GM21360 (cell line): ENCODE measurements at regions not wholly inside any gene's neighbourhood (a gene's known extent, or its start where the extent isn't known, plus 50 kb on each side); places are given as distances from the start of the nearest gene placed in this dataset.

Experiments used
- ATAC-seq: cut with Tn5 transposase; IDR thresholded peaks from one replicate; pipeline ENCODE4 v1.9.1; 2021; ENCODE audit warnings: mild to moderate bottlenecking, moderate library complexity; ENCODE audit not compliant: unreplicated experiment

GRCh38 chr21:23706431-23706830 is 1900.8 kb downstream of the MRPL39 start:
- no peak for ATAC-seq

DNA sequence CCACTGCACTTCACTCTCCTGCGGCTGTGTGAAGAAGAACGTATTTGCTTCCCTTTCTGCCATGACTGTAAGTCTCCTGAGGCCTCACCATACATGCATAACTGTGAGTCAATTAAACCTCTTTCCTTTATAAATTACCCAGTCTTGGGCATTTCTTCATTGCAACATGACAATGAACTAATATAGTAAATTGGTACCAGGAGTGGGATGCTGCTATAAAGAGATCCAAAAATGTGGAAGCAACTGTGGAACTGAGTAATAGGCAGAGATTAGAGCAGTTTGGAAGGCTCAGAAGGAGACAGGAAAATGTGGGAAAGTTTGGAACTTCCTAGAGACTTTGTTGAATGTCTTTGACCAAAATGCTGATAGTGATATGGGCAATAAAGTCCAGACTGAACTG is 1907.9 kb downstream of the MRPL39 start:
- no peak for ATAC-seq

DNA sequence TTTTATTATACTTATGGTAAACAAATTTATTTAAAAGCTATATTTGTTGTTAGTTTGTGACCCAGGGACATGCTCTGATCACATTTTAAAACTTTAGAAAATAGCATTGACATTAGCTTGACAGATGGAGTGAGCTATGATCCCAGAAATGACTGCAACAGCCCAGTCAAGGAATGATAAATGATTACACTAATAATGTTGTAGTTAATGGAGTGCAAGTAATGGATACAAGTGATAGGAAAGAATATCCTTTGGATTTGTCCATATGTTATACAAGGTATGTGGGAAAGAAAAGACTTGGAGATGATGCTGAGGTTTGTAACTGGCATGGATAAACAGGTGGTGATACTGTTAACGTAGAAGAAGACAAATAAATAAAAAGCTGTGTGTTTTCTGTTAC is 1908.7 kb downstream of the MRPL39 start:
- ATAC-seq = no peak

DNA sequence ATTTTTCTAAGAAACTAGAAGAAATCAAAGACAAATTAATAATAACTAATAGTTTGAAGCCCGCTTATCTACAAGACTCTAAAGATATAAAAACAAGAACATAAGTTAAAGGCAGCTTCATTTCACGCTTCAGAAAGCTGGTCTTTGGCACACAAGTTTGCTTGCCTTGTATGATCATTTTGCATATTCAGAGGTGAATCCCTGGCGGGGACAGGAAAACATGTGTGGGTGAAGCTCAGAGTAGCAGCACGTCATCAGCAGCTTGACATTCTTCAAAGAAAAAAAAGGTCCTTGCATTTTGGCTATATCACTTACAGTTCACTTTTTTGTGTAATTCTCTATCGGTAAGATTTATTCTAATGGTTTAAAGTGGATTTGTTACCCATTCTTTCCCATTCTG is 1911.8 kb downstream of the MRPL39 start:
- ATAC-seq = no peak

GRCh38 chr21:23694390-23694789 is 1912.9 kb downstream of the MRPL39 start:
- ATAC-seq = no peak

DNA sequence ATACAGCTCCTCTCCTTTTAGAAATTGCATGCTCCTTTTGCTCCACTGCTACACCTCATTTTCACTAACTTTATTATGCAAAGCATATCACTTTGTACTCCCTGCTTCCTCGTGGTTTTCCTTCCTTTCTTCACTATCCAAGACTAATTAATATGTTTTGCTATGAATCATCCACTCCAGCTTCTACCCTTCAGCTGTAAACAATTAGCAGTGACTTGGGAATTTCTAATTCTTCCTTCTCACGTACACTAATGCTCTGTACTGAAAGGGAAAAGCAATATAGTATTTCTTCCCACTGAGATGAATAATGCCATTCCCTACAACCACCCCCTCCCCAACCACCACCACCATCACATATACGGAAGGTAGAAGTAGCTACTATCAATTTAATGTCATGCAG is 1917.0 kb downstream of the MRPL39 start:
- ATAC-seq = no peak

GRCh38 chr21:23686737-23687523 is 1920.4 kb downstream of the MRPL39 start:
- ATAC-seq = no peak

DNA sequence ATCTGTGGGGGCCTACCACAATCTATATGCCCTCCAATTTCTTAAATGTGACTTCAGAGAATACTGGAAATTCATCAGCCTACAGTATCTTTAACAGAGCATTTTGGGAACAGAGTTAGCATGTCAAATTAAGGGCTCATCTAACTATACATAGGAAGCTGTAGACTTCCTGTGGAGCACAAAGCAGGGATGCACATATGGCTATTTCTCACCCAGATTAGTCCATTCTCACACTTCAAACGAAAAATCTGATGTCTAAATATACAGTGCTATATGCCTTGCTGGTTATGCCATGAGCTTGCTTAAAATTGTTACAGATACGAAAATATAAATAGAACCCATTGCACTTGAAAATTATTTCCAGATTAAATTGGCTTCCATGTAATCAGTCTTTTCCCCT is 1922.8 kb downstream of the MRPL39 start:
- ATAC-seq = no peak

DNA sequence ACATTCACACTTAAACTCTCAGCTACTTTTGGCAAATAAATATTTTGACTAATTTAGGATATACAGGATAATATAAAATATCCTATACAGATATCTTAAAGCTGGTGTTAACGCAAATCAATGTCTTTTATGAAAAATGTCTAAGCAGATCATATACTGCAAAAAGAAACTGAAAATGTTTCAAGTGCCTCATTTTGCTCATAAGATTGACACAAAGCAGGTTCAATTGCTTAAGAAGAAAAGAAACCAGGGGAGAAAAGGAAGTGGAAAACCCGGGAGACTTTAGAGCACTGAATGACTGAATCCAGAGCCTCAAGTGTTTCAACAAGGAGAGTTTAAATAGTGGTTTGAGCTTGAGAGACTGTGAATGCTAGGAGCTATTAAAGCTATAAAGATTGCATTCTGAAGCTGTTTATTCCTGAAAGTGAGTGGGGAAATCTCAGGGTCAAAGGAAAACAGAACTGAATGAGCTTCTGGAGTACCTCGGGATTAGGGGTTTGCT is 1943.0 kb downstream of the MRPL39 start:
- no peak for ATAC-seq

GRCh38 chr21:23660560-23660959 is 1946.7 kb downstream of the MRPL39 start:
- ATAC-seq = no peak

- no peak for ATAC-seq
Measured at GRCh38 chr21:23644768-23645167, 1962.5 kb downstream of the MRPL39 start.

GRCh38 chr21:23639721-23640120 is 1967.6 kb downstream of the MRPL39 start:
- ATAC-seq = no peak

- no peak for ATAC-seq
Measured at GRCh38 chr21:23638131-23638695, 1969.1 kb downstream of the MRPL39 start.

- no peak for ATAC-seq
Measured at GRCh38 chr21:23633447-23633940, 1973.8 kb downstream of the MRPL39 start.

GRCh38 chr21:23624281-23624680 is 1983.0 kb downstream of the MRPL39 start:
- ATAC-seq = no peak

- no peak for ATAC-seq
Measured at GRCh38 chr21:23613014-23613413, 1994.3 kb downstream of the MRPL39 start.

DNA sequence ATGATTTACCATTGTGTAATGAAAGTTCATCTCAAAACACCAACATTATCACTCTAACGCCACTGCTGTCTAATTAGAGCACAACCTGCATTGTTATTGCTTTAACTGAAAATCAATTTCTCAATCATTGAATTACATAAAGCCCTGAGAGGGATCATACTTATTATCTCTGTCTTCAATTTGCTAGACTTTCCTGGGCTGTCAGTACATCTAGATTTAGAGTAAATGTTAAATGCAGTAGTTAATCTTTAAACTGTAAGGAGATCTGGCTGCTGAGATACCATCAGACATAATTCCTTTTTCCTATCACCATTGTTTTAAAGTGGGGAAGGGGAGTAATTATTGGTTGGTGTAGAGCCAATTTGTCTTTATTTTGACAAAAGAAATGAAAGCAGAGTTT is 1995.1 kb downstream of the MRPL39 start:
- ATAC-seq = no peak

DNA sequence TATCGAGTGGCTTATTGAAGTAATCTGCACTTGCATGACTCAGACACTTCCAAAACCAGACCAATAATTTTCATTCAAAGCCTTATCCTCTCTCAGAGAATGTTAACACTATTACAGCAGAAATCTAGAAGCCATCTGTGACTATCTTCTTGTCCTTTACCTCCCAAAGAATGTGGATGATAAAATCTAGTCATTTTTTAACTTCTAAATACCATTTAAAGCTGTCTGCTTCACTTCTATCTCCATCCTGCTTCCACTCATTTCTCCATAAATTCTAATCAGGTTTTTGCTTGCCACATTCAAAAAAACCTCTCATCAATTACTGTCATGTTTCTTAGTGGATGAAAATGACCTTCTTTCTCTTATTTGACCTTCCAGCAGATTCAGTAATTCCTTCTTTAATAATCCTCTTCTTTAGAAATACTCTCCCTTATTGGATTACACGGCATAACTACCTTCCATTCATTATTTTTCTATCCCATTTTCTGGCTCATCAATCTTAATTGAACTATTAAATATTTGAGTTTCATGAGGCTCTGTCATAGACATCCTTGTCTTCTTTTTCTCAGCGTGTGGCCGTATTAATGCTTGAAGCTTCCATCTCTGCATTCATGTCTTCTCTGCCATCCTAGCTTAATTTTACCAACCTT is 1999.4 kb downstream of the MRPL39 start:
- no peak for ATAC-seq

- no peak for ATAC-seq
Measured at GRCh38 chr21:23601549-23601948, 2005.7 kb downstream of the MRPL39 start.

DNA sequence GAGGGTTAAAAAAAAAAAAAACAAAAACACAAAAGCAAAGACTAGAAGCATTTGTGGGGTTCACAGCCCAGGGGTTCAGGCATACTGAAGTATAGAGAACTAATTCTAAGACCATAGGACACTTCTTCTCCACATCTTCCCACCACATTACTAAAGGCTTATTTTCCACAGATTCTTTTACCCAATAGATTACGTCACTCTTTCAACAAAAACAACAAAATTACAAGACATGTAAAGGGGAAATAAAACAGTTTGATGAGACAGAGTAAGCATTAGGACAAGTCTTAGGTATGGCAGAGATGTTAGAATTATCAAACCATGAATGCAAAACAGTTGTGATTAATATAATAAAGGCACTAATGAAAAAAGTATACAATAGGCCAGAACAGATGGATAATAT is 2013.7 kb downstream of the MRPL39 start:
- ATAC-seq = no peak

- no peak for ATAC-seq
Measured at GRCh38 chr21:23585419-23585818, 2021.9 kb downstream of the MRPL39 start.

- no peak for ATAC-seq
Measured at GRCh38 chr21:23579573-23579972, 2027.7 kb downstream of the MRPL39 start.
